ENCODE measurements at regions not wholly inside any gene's neighbourhood (a gene's known extent, or its start where the extent isn't known, plus 50 kb on each side); places are given as distances from the start of the nearest gene placed in this dataset.

GRCh38 chr3:177596248-177596815 lies 399.1 kb upstream of the TBL1XR1 start:
- no peak for DNase-seq (ENCODE audit: extremely low read depth in 1 of 11, low read depth in 9 of 11, low spot score in 4 of 11)

DNA sequence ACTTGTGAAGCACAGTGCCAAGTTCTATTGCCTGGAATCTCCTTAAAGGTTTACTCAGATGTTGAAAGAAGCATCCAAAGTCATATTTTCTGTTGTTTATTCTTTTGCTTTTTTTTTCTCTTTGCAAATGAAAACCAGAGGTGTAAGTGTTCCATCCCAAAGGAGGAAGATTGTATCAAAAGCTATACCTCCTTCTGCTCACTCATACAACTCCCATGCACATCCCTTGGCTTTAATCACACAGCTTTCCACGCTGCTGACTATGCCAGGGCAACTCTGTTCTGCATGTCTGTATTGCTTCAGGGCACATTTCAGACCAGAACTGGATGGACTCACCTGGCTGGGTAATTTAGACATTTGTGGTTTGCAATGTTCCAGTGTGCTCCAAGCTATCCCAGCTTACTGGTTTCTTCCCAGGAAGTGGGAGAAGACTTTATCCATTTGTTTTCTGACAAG lies 399.6 kb upstream of the TBL1XR1 start:
- DNase-seq (ENCODE audit: extremely low read depth in 1 of 11, low read depth in 9 of 11, low spot score in 4 of 11) = no peak

DNA sequence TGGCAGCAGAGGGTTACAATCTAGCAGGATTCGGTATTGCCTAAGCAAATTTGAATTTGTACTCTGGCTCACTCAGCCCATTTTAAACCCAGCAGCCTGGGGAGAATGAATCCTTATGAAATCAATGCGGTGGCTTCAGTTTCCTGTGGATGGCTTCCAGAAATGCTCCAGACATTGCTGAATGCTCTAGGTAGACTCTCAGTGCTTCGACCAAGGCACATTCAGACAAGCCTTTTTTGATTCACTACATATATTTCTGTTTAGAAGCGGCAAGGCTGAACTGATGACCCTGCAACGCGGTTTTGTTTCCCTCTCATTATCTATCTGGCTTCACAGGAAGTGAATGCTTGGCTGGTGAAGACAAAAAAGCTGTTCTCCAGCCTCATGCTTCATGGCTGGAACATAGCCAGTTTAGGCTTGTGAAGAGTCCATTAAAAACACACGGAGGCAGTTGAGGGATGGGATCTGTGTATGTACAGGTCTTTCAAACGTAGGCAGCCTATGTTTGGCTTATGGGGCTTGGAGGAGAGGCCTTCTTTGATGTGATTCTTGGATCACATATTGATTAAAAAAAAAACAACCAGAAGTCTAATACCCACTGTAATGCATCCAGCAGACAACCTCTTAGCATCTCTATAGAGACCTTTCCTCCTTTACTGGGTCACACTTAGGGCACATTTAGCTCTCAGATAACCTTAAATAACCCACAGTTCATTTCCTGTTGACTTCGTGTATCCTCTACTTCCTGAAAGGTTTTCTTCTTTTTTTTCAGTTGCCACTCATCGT lies 400.2 kb upstream of the TBL1XR1 start:
- peak in 5 of 11 donors; percentile 44 to 75 (median 65) for DNase-seq (ENCODE audit: extremely low read depth in 1 of 11, low read depth in 9 of 11, low spot score in 4 of 11)

GRCh38 chr3:177598097-177598833 lies 401.0 kb upstream of the TBL1XR1 start:
- DNase-seq (ENCODE audit: extremely low read depth in 1 of 11, low read depth in 9 of 11, low spot score in 4 of 11) = no peak

GRCh38 chr3:177599326-177599725 lies 402.0 kb upstream of the TBL1XR1 start:
- DNase-seq (ENCODE audit: extremely low read depth in 1 of 11, low read depth in 9 of 11, low spot score in 4 of 11) = no peak

GRCh38 chr3:177599837-177600236 lies 402.6 kb upstream of the TBL1XR1 start:
- DNase-seq (ENCODE audit: extremely low read depth in 1 of 11, low read depth in 9 of 11, low spot score in 4 of 11) = no peak

- no peak for DNase-seq (ENCODE audit: extremely low read depth in 1 of 11, low read depth in 9 of 11, low spot score in 4 of 11)
Measured at GRCh38 chr3:177600411-177600810, 403.1 kb upstream of the TBL1XR1 start.

- no peak for DNase-seq (ENCODE audit: extremely low read depth in 1 of 11, low read depth in 9 of 11, low spot score in 4 of 11)
Measured at GRCh38 chr3:177601152-177601551, 403.9 kb upstream of the TBL1XR1 start.

DNA sequence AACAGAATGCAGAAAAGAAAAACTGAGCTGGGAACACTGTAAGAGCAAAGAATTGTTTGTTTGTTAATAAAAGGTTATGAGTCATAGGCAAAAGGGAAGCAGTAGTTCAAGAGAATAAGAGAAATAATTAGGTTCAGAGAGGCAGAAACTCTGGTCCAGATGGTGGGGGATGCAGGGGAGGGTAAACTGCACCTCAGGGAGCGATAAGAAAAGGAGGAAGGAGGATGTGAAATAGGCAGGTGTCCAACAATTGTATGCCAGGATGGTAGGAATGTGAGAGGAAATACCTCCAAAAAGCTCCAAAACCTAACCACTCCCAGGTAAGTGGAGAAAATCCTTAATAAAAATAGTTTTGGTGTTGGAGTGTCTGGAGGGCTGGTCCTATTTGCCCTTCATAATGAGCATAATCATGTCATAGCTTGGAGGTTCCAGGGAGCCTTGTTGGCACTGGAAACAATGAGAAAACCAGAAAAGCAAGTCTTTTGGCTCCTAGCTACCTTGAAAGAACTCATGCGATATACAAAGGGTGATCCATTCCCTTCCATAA lies 405.4 kb upstream of the TBL1XR1 start:
- no peak for DNase-seq (ENCODE audit: extremely low read depth in 1 of 11, low read depth in 9 of 11, low spot score in 4 of 11)

- no peak for DNase-seq (ENCODE audit: extremely low read depth in 1 of 11, low read depth in 9 of 11, low spot score in 4 of 11)
Measured at GRCh38 chr3:177603148-177603603, 405.9 kb upstream of the TBL1XR1 start.

GRCh38 chr3:177604181-177604580 lies 406.9 kb upstream of the TBL1XR1 start:
- no peak for DNase-seq (ENCODE audit: extremely low read depth in 1 of 11, low read depth in 9 of 11, low spot score in 4 of 11)

DNA sequence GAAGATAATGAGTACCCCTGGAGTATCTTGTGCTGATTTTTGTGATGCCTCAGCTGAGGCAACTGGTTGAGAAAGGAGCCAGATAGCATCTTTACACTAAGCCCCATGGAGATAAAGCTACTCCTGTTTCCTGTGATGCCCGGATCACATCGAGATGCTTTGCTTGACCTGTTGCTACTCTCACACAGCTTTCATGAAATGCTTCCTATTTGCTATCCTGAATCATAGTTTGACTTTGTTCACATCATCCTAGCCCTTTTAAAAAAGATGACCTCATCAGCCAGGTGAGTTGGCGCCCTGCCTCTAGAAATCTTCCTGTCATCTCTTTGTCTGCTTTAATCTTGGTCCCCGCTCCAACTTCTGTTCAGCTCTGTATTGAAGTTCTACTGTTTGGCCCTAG lies 409.6 kb upstream of the TBL1XR1 start:
- DNase-seq (ENCODE audit: extremely low read depth in 1 of 11, low read depth in 9 of 11, low spot score in 4 of 11) = no peak

DNA sequence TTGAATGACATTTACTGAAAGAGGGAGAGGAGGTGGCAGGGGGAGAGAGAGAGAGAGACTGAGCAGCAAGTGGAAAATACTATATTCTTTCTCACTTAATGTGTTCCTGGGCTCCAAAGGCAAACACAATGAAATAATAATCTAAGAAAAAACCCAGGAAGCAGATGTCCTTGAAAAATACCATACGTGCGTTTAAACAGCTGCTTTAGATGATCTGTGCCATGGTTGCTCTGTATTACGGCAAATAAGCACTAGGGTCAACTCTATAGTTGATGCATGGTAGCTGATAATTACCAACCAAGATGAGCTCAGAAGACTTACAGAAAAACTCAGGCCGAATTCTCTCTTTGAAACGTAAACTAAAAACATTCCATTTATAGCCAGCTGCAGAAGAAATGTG lies 410.3 kb upstream of the TBL1XR1 start:
- DNase-seq (ENCODE audit: extremely low read depth in 1 of 11, low read depth in 9 of 11, low spot score in 4 of 11) = no peak

- DNase-seq (ENCODE audit: extremely low read depth in 1 of 11, low read depth in 9 of 11, low spot score in 4 of 11) = no peak
Measured at GRCh38 chr3:177608443-177608842, 411.2 kb upstream of the TBL1XR1 start.

GRCh38 chr3:177609613-177610012 lies 412.3 kb upstream of the TBL1XR1 start:
- DNase-seq (ENCODE audit: extremely low read depth in 1 of 11, low read depth in 9 of 11, low spot score in 4 of 11) = no peak

DNA sequence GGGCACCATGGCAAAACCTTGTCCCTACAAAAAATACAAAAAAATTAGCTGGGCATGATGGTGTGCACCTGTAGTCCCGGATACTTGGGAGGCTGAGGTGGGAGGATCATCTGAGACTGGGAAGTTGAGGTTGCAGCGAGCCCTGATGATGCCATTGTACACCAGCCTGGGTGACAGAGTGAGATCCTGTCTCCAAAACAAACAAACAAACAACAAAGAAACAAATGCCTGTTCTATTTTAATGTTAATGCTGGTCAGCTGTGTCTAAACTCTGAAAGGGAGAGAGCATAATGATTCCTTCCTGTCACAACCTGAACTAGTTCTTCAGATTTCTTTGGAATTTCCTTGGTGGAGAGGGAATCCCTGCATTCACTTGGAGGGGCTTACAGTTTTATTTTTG lies 413.0 kb upstream of the TBL1XR1 start:
- no peak for DNase-seq (ENCODE audit: extremely low read depth in 1 of 11, low read depth in 9 of 11, low spot score in 4 of 11)

- DNase-seq (ENCODE audit: extremely low read depth in 1 of 11, low read depth in 9 of 11, low spot score in 4 of 11) = peak in 4 of 11 donors; percentile 45 to 70 (median 62)
Measured at GRCh38 chr3:177610686-177611633, 413.7 kb upstream of the TBL1XR1 start.

DNA sequence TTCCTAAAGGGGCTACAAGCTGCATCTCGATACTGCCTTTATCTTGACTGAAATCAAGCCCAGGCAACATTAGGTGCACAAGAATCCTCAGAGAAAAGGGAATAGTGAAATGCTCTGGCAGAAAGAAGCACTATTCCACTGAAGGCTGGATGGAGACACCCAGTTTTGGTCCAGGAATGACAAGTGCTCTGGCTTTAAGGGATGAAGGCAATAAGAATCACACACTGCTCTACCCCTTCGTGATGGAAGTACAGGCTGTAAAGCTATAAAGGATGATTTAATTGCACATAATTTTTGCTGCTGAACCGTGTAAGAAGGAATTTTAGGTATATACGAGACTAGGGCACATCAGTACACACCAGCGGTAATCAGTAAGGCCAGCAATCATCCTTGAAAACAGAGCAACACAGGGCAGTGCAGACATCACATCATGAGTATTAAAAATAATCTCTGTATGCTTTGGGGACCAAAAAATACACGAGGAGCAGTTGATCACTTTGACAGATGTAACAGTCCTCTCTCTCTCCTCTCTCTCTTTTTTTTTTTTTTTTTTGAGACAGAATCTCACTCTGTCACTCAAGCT lies 414.6 kb upstream of the TBL1XR1 start:
- no peak for DNase-seq (ENCODE audit: extremely low read depth in 1 of 11, low read depth in 9 of 11, low spot score in 4 of 11)

Measured in renal cortex interstitium (tissue), 11 donors.